ENCODE measurements at regions not wholly inside any gene's neighbourhood (a gene's known extent, or its start where the extent isn't known, plus 50 kb on each side); places are given as distances from the start of the nearest gene placed in this dataset.
"Not testable (repeated sequence)": the region's sequence is repeated elsewhere in the genome, so short reads cannot be mapped to it uniquely, and the experiment has no call there.

- not testable (repeated sequence) for H3K36me3 ChIP-seq (ENCODE audit: control insufficient read depth in 2 of 2, insufficient read depth in 2 of 2, low read length in 2 of 2); H3K4me3 ChIP-seq (ENCODE audit: low read length in 2 of 2); H3K9ac ChIP-seq (ENCODE audit: low read depth in 1 of 2, low read length in 2 of 2); H3K27ac ChIP-seq (ENCODE audit: low read depth in 2 of 2, low read length in 2 of 2); H3K9me3 ChIP-seq (ENCODE audit: control insufficient read depth in 2 of 2, low read length in 2 of 2); H3K27me3 ChIP-seq (ENCODE audit: control insufficient read depth in 2 of 2, insufficient read depth in 2 of 2, low read length in 2 of 2); H3K4me1 ChIP-seq (ENCODE audit: control insufficient read depth in 2 of 2, insufficient read depth in 2 of 2, low read length in 2 of 2)
Measured at GRCh38 chr2:240385451-240386161, 49.9 kb upstream of the GPC1 start.

All from mucosa of rectum (tissue), 2 donors.